ENCODE measurements at regions not wholly inside any gene's neighbourhood (a gene's known extent, or its start where the extent isn't known, plus 50 kb on each side); places are given as distances from the start of the nearest gene placed in this dataset.

DNA sequence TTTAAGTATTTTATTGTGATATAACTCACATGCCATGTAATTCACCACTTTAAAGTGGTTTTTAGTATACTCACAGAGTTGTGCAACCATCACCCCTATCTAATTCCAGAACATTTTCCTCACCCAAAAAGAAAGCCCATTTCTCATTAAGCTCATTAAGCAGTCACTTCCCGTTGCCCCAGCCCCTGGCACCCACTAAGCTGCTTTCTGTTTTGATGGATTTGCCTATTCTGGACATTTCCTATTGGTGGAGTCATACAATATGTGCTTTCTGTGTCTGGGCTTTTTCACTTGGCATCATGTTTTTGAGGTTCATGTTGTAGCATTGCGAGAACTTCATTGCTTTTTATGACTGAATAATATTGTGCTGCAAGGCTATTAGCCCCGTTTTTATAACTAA lies 66.0 kb downstream of the ARL6IP4 start:
- Histone ChIP-seq H3K4me3 (ENCODE audit: low read depth in 1 of 2, low read length in 2 of 2) (no peak overlapping the region), H3K9me3 (ENCODE audit: control insufficient read depth in 1 of 2, low read length in 2 of 2) (no peaks in the 10 kb centered on the region), H3K27me3 (ENCODE audit: low read depth, low read length) (no peaks in the 10 kb centered on the region), H3K27ac (ENCODE audit: low read length) (peak overlapping the region; percentile 23), H3K36me3 (ENCODE audit: control insufficient read depth in 1 of 2, insufficient read depth in 2 of 2, low read length in 2 of 2) (no peaks in the 10 kb centered on the region), H3K4me1 (ENCODE audit: control insufficient read depth in 1 of 2, insufficient read depth in 2 of 2, low read length in 2 of 2) (peaks cover 7 to 71% of the 10 kb centered on the region in 2 donors)

DNA sequence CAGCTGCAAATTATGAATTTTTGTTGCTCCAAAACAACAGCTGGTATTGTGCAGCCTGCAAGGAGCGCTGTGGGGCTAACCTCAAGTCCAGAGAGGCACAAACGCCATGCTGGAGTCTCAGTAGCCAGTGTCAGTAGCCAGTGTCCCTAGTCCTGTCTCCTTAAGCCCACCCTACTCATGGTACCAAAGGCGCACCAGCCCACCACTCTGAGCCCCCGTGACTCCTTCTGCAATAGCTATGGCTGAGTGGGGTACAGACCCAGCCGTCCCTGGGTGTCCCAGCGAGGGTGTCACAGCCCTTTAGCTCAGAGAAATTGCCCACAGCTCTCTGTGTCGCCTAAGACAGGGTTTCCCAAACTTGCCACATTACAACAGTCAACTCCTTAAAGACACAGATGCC lies 65.2 kb downstream of the ARL6IP4 start:
- Histone ChIP-seq H3K36me3 (ENCODE audit: control insufficient read depth in 1 of 2, insufficient read depth in 2 of 2, low read length in 2 of 2) (no peaks in the 10 kb centered on the region), H3K27ac (ENCODE audit: low read length) (no peak overlapping the region), H3K4me1 (ENCODE audit: control insufficient read depth in 1 of 2, insufficient read depth in 2 of 2, low read length in 2 of 2) (peaks cover 7 to 64% of the 10 kb centered on the region in 2 donors), H3K9me3 (ENCODE audit: control insufficient read depth in 1 of 2, low read length in 2 of 2) (no peaks in the 10 kb centered on the region), H3K27me3 (ENCODE audit: low read depth, low read length) (no peaks in the 10 kb centered on the region), H3K4me3 (ENCODE audit: low read depth in 1 of 2, low read length in 2 of 2) (no peak overlapping the region)

DNA sequence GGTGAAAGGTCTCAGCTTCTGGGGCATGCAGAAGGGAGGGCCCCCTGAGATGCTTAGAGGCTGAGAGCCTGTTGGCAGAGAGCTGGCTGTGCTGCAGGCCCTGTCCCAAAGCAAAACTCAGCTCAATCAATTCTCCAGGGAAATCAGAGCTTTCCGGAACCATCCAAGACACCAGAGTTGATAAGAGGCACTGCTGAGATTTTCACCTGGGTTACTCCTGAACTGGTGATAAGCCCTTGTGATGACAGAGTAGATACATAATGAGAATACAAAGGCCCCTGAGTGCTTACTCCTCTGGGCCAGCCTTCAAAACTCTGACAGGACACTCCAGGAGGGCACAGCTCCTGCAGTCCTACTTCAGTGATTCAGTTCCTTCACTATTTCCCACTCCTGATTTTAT lies 63.9 kb downstream of the ARL6IP4 start:
- no peaks in the 10 kb centered on the region for H3K36me3 ChIP-seq (ENCODE audit: control insufficient read depth in 1 of 2, insufficient read depth in 2 of 2, low read length in 2 of 2)
- H3K27me3 ChIP-seq (ENCODE audit: low read depth, low read length), result no peaks in the 10 kb centered on the region
- peaks cover 7 to 51% of the 10 kb centered on the region in 2 donors for H3K4me1 ChIP-seq (ENCODE audit: control insufficient read depth in 1 of 2, insufficient read depth in 2 of 2, low read length in 2 of 2)
- peak overlapping the region; percentile 71 for H3K27ac ChIP-seq (ENCODE audit: low read length)
- no peak overlapping the region for H3K4me3 ChIP-seq (ENCODE audit: low read depth in 1 of 2, low read length in 2 of 2)
- no peaks in the 10 kb centered on the region for H3K9me3 ChIP-seq (ENCODE audit: control insufficient read depth in 1 of 2, low read length in 2 of 2)

DNA sequence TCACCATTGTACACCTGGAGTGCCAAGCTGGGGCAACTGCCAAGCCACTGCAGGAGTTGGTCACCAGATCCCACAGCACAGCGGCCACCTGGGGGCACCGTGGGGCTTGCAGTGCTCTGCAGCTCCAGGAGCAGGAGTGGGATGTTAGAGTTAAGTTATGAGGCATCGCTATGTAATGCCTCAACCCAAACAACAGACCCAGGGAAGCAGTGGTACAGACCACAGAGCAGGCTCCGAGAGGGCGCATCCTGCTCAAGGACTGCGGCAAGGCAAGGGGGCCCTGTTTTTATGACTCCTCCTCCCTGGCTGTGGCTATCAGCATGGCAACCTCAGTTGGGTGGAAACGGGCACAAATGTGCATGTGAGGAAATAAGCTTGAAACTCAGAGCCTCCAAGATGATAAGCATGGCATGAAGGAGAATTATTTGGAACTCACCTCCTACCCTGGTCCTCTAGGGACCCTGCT lies 63.1 kb downstream of the ARL6IP4 start:
- Histone ChIP-seq H3K4me3 (ENCODE audit: low read depth in 1 of 2, low read length in 2 of 2) (no peak overlapping the region), H3K27ac (ENCODE audit: low read length) (peak overlapping the region; percentile 71), H3K36me3 (ENCODE audit: control insufficient read depth in 1 of 2, insufficient read depth in 2 of 2, low read length in 2 of 2) (no peaks in the 10 kb centered on the region), H3K9me3 (ENCODE audit: control insufficient read depth in 1 of 2, low read length in 2 of 2) (no peaks in the 10 kb centered on the region), H3K4me1 (ENCODE audit: control insufficient read depth in 1 of 2, insufficient read depth in 2 of 2, low read length in 2 of 2) (peaks cover 7 to 45% of the 10 kb centered on the region in 2 donors), H3K27me3 (ENCODE audit: low read depth, low read length) (no peaks in the 10 kb centered on the region)

DNA sequence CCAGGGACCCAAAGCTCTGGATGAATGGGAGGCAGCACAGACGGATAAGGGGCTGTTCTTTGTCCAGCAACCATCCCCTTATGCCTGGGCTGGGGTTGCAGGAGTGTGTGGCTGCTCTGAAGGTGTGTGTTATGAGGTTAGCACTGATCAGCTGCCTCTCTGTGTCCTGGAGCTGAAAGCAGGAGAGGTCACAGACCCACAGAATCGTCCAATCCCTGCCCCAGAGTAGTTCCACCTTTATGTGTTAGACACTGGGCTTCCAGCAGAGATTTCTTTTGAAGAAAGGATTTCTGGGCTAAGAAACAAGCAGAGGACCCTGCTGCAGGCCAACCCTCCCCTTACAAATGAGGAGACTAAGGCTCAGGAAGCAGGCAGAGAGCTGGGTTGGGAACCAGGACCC lies 62.4 kb downstream of the ARL6IP4 start:
- H3K27ac ChIP-seq (ENCODE audit: low read length), result peak overlapping the region; percentile 64
- no peaks in the 10 kb centered on the region for H3K36me3 ChIP-seq (ENCODE audit: control insufficient read depth in 1 of 2, insufficient read depth in 2 of 2, low read length in 2 of 2)
- no peaks in the 10 kb centered on the region for H3K27me3 ChIP-seq (ENCODE audit: low read depth, low read length)
- no peak overlapping the region for H3K4me3 ChIP-seq (ENCODE audit: low read depth in 1 of 2, low read length in 2 of 2)
- no peaks in the 10 kb centered on the region for H3K9me3 ChIP-seq (ENCODE audit: control insufficient read depth in 1 of 2, low read length in 2 of 2)
- peaks cover 7 to 45% of the 10 kb centered on the region in 2 donors for H3K4me1 ChIP-seq (ENCODE audit: control insufficient read depth in 1 of 2, insufficient read depth in 2 of 2, low read length in 2 of 2)

DNA sequence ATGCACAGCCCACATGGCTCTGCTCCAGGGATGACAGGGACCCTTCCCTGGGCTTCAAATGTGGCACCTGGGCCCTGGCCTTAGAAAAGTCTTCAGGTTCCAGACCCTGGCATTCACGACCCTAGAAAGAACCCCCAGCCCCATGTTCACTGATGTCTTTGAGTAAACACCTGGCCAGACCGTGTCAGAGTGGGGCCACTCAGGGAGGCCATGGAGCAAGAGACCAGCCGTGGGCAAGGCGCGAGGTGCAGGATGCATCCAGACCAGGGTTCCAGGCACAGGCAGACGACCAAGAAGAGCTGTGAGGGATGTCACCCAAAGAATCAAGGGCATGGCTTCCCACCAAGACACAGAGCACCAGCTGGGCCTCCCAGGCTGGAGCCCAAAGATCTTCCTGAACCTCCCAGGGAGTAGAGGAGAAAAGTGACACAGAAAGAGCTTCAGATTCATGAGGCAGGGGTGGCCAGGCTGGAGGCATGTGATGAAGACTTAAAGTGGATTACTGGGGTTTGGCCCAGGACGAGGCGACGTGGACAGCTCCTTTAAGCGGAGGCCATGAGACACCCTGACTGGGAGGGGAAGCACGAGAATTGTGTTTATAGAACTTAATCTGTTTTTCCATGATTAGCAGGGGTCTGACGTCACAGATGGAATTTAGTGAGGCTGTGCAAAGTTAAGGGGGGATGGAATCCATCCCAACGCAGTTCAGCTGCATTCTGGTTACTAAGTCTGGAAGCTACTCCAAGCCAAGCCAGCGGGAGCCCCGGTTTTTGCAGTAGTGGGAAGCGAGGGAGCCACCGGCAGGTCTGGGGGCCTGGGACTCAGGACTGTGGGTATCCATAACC lies 61.6 kb downstream of the ARL6IP4 start:
- Histone ChIP-seq H3K27ac (ENCODE audit: low read length) (peak overlapping the region; percentile 69), H3K27me3 (ENCODE audit: low read depth, low read length) (no peaks in the 10 kb centered on the region), H3K4me1 (ENCODE audit: control insufficient read depth in 1 of 2, insufficient read depth in 2 of 2, low read length in 2 of 2) (peaks cover 7 to 45% of the 10 kb centered on the region in 2 donors)

DNA sequence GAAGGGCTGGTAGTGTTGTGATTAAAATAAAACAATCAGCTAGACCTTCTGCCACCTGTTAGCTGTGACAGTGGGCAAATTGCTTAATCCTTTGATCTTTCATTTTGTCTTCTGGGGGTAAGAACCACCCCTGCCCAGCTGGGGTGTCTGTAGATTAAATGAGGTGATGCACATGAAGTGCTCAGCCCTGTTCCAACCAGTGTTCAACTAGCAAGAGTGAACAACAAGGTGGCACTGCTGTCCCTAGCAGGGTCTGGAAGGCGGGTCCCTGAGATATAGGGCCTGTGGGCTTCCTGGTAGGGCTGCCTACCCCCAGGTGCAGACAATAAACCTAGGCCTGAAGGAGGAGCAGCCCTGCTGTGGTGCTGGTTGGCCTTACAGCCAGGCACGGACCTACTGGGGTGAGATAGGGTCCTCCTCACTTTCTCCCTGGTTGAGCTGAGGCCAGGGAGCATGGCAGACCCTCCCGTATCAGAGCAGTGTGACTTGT lies 60.6 kb downstream of the ARL6IP4 start:
- Histone ChIP-seq H3K27me3 (ENCODE audit: low read depth, low read length) (no peaks in the 10 kb centered on the region), H3K9me3 (ENCODE audit: control insufficient read depth in 1 of 2, low read length in 2 of 2) (no peaks in the 10 kb centered on the region), H3K4me1 (ENCODE audit: control insufficient read depth in 1 of 2, insufficient read depth in 2 of 2, low read length in 2 of 2) (peaks cover 7 to 42% of the 10 kb centered on the region in 2 donors), H3K36me3 (ENCODE audit: control insufficient read depth in 1 of 2, insufficient read depth in 2 of 2, low read length in 2 of 2) (no peaks in the 10 kb centered on the region), H3K27ac (ENCODE audit: low read length) (no peak overlapping the region), H3K4me3 (ENCODE audit: low read depth in 1 of 2, low read length in 2 of 2) (no peak overlapping the region)

More for the DNA sequence above, 61.6 kb downstream of the ARL6IP4 start:
- H3K9me3 ChIP-seq (ENCODE audit: control insufficient read depth in 1 of 2, low read length in 2 of 2), result no peaks in the 10 kb centered on the region
- H3K36me3 ChIP-seq (ENCODE audit: control insufficient read depth in 1 of 2, insufficient read depth in 2 of 2, low read length in 2 of 2), result no peaks in the 10 kb centered on the region
- no peak overlapping the region for H3K4me3 ChIP-seq (ENCODE audit: low read depth in 1 of 2, low read length in 2 of 2)

DNA sequence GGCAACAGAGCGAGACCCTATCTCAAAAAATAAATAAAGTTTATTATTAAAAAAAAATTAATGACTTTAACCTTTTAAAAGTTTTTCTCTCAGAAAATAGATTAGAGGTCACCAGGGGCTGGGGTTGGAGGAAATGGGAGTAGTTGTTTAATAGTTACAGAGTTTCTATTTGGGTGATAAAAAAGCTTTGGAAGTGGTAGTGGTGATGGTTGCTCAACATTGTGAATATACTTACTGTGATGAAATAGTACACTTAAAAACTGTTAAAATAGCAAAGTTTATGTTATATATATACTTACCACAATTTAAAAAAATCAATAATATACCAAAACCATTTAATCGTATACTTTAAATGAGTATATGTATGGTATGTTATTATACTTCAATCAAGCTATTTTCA lies 59.6 kb downstream of the ARL6IP4 start:
- Histone ChIP-seq H3K4me3 (ENCODE audit: low read depth in 1 of 2, low read length in 2 of 2) (no peak overlapping the region), H3K9me3 (ENCODE audit: control insufficient read depth in 1 of 2, low read length in 2 of 2) (no peaks in the 10 kb centered on the region), H3K4me1 (ENCODE audit: control insufficient read depth in 1 of 2, insufficient read depth in 2 of 2, low read length in 2 of 2) (peaks cover 7 to 32% of the 10 kb centered on the region in 2 donors), H3K27me3 (ENCODE audit: low read depth, low read length) (no peaks in the 10 kb centered on the region), H3K27ac (ENCODE audit: low read length) (no peak overlapping the region), H3K36me3 (ENCODE audit: control insufficient read depth in 1 of 2, insufficient read depth in 2 of 2, low read length in 2 of 2) (no peaks in the 10 kb centered on the region)

DNA sequence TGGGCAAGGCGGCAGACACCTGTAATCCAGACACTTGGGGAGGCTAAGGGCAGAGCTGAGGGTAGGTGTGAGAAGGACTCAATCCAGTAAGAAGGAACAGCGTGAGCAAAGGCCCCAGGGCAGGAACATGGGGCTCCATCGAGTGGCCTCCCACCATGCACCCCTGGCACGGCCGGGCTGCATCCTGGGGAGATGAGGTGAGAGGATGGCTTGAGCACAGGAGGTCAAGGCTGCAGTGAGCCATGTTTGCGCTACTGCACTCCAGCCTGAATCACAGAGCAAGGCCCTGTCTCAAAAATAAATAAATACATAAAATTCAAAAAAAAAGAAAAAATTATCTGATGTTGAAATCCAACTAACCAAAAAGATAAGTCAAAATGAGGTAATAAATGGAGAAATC lies 58.5 kb downstream of the ARL6IP4 start:
- Histone ChIP-seq H3K27me3 (ENCODE audit: low read depth, low read length) (no peaks in the 10 kb centered on the region), H3K36me3 (ENCODE audit: control insufficient read depth in 1 of 2, insufficient read depth in 2 of 2, low read length in 2 of 2) (peaks cover 0 to under 1% of the 10 kb centered on the region in 2 donors), H3K27ac (ENCODE audit: low read length) (no peak overlapping the region), H3K4me3 (ENCODE audit: low read depth in 1 of 2, low read length in 2 of 2) (no peak overlapping the region), H3K4me1 (ENCODE audit: control insufficient read depth in 1 of 2, insufficient read depth in 2 of 2, low read length in 2 of 2) (peaks cover 5 to 24% of the 10 kb centered on the region in 2 donors), H3K9me3 (ENCODE audit: control insufficient read depth in 1 of 2, low read length in 2 of 2) (no peaks in the 10 kb centered on the region)

DNA sequence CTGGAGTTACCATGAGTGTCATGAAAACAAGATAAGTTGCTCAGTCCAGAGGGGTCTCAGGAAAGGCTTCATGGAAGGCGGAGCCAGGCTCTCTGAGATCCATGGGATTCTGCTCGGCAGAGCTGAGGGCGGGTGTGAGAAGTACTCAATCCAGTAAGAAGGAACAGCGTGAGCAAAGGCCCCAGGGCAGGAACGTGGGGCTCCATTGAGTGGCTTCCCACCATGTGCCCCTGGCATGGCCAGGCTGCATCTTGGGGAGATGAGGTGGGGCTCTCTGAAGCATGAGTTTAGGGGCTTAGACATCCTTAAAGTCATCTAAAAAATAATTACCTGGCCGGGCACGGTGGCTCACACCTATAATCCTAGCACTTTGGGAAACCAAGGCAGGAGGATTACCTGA lies 58.0 kb downstream of the ARL6IP4 start:
- Histone ChIP-seq H3K27ac (ENCODE audit: low read length) (no peak overlapping the region), H3K36me3 (ENCODE audit: control insufficient read depth in 1 of 2, insufficient read depth in 2 of 2, low read length in 2 of 2) (peaks cover 0 to 5% of the 10 kb centered on the region in 2 donors), H3K4me3 (ENCODE audit: low read depth in 1 of 2, low read length in 2 of 2) (no peak overlapping the region), H3K4me1 (ENCODE audit: control insufficient read depth in 1 of 2, insufficient read depth in 2 of 2, low read length in 2 of 2) (peaks cover 3 to 19% of the 10 kb centered on the region in 2 donors), H3K9me3 (ENCODE audit: control insufficient read depth in 1 of 2, low read length in 2 of 2) (no peaks in the 10 kb centered on the region), H3K27me3 (ENCODE audit: low read depth, low read length) (no peaks in the 10 kb centered on the region)

DNA sequence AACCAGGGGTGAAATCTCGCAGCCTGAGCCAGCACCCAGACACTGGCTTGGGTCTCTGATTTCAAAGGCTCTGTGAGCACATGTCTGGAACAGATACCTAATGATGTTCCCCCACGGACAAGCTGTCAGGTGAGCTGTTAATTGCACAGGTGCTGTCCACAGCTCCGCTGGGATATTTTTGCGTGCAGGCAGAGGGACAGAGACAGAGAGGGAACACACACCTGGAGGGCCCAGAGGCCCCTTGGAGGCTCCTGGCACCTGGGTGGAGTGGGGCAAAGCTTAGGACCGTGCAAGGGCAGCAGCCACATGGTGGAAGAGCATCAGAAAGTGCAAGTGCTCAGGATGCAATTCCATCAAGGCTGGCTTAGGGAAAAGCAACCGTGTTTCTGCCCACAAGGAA lies 57.3 kb downstream of the ARL6IP4 start:
- H3K27me3 ChIP-seq (ENCODE audit: low read depth, low read length), result no peaks in the 10 kb centered on the region
- no peak overlapping the region for H3K27ac ChIP-seq (ENCODE audit: low read length)
- H3K4me1 ChIP-seq (ENCODE audit: control insufficient read depth in 1 of 2, insufficient read depth in 2 of 2, low read length in 2 of 2), result peaks cover 3 to 12% of the 10 kb centered on the region in 2 donors
- H3K9me3 ChIP-seq (ENCODE audit: control insufficient read depth in 1 of 2, low read length in 2 of 2), result no peaks in the 10 kb centered on the region
- peaks cover 5 to 10% of the 10 kb centered on the region in 2 donors for H3K36me3 ChIP-seq (ENCODE audit: control insufficient read depth in 1 of 2, insufficient read depth in 2 of 2, low read length in 2 of 2)
- no peak overlapping the region for H3K4me3 ChIP-seq (ENCODE audit: low read depth in 1 of 2, low read length in 2 of 2)
